SK-N-MC (cell line): ENCODE measurements at regions not wholly inside any gene's neighbourhood (a gene's known extent, or its start where the extent isn't known, plus 50 kb on each side); places are given as distances from the start of the nearest gene placed in this dataset.

Source experiments
- EZH2 ChIP-seq: fragments of 200-600 bp; sonication (generic); IDR thresholded peaks from one replicate; pipeline ENCODE4 v1.6.1; 2017; ENCODE audit warnings: antibody characterized with exemption
- FOXP2 ChIP-seq: optimal IDR thresholded peaks from 2 replicates; pipeline ENCODE3; 2011; ENCODE audit warnings: mild to moderate bottlenecking, moderate library complexity; ENCODE audit not compliant: insufficient read depth; ENCODE audit errors: extremely low read length, control extremely low read depth
- POLR2AphosphoS5 ChIP-seq: IDR thresholded peaks from 2 replicates; pipeline ENCODE4 v1.6.1; 2012; ENCODE audit warnings: mild to moderate bottlenecking, low read depth, low read length, borderline replicate concordance

DNA sequence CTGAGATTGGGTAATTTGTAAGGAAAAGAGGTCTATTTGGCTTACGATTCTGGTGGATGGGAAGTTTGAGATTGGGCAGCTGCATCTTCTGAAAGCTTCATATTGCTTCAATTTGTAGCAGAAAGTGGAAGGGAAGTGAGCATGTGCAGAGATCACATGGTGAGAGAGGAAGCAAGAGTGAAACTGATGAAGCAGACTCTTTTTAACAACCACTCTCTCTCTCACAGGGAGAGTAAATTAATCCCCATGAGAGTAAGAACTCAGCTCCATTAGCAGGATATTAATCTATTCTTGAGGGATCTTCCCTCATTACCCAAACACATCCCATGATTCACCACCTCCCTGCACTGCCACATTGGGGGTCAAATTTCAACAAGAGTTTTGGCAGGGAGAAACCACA, 298.5 kb upstream of the CELF4 start:
- TF ChIP-seq EZH2 = no peak
- no peak for TF ChIP-seq POLR2AphosphoS5
- TF ChIP-seq FOXP2 = no peak
